ENCODE measurements at regions not wholly inside any gene's neighbourhood (a gene's known extent, or its start where the extent isn't known, plus 50 kb on each side); places are given as distances from the start of the nearest gene placed in this dataset.
"Not testable (repeated sequence)": the region's sequence is repeated elsewhere in the genome, so short reads cannot be mapped to it uniquely, and the experiment has no call there.

- H3K9me3 Mint-ChIP-seq, H3K4me3 Mint-ChIP-seq, H3K36me3 Mint-ChIP-seq, H3K27me3 Mint-ChIP-seq, H3K4me1 Mint-ChIP-seq, H3K27ac Mint-ChIP-seq: not testable (repeated sequence)
Observed at GRCh38 chr9:40097992-40098391, 742.5 kb downstream of the SPATA31A1 start.

DNA sequence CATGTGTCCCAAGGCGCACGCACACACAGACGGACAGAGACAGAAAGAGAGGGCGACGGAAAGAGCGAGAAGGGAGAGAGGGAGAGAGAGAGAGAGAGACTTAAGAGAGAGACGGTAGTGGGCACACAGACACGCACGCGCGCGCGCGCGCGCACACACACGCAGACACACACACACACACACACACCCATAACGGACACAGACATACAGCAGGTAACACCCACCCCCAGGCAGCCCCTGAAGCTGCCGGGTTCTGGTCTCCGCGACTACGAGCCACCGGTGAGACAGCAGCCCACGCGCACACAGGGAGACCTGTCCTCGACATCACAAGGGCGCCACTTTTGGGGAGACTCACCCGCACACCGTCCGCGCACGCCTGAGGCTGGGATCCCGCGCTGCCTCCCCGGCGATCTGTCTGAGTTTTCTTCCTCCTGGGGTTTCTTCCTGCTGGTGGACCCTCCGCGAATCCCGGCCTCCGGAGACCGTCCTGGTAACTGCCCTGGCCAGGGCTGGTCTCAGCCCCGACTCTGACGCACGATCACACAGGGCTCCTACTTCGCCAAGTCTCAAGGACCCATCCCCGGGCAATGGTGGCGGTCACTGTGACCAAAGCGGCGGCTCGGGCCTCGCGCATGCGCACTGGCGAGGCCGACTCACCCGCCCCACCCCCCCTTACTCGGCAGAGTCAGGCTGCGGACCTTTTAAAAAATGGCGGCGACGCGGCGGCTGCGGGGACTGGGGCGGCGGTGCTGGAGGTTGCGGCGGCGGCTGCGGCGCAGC, 750.7 kb downstream of the SPATA31A1 start:
- Mint-ChIP-seq H3K4me3 (peak overlapping the region; percentile 92), H3K27ac (peak overlapping the region; percentile 94)
- H3K36me3 Mint-ChIP-seq, H3K27me3 Mint-ChIP-seq, H3K9me3 Mint-ChIP-seq, H3K4me1 Mint-ChIP-seq: not testable (repeated sequence)

DNA sequence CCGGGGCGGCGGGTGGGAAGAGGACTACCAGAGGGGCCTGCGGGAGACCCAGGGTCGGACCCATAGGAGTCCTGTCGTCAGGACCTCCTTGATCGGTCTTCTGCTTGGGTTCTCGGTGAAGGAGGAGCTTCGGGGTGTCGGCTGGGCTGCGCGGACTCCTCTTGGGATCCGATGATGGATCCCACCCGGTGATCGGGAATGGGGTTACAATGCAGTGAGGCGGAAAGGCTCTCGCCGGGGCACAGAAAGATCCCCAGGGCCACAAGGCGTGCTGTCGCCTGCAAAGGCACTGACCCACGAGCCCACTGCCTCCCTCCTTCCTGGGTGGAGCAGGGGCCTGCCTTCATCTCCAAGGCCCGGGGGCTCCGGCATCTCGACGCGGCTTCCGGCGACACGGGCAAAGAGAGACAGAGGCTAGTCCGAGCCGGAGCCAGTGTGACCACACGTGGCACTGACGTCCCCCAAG, 751.3 kb downstream of the SPATA31A1 start:
- H3K4me1 Mint-ChIP-seq, H3K27ac Mint-ChIP-seq, H3K9me3 Mint-ChIP-seq, H3K36me3 Mint-ChIP-seq, H3K4me3 Mint-ChIP-seq, H3K27me3 Mint-ChIP-seq: not testable (repeated sequence)

DNA sequence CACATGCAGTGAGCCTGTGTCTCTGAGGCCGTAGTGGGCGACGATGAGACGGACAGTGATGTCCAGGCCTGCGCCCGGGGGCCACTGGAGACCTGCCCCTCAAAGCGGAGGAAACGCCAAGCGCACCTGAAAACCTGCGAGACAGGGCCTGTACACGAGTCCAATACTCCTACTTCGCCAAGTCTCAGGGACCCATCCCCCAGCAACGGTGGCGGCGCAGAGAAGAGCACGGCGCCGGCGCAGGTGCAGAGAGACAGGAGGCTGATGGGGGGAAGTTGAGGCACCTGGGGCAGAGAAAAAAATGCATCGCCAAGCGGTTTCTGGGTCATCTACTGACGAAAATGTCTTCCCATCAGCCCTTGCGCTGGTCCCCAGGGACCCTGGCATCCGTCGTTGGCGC, 751.8 kb downstream of the SPATA31A1 start:
- not testable (repeated sequence) for H3K4me1 Mint-ChIP-seq, H3K27ac Mint-ChIP-seq, H3K27me3 Mint-ChIP-seq, H3K36me3 Mint-ChIP-seq, H3K9me3 Mint-ChIP-seq
- peak overlapping the region; percentile 19 for H3K4me3 Mint-ChIP-seq

- not testable (repeated sequence) for H3K4me1 Mint-ChIP-seq, H3K27ac Mint-ChIP-seq, H3K36me3 Mint-ChIP-seq, H3K9me3 Mint-ChIP-seq, H3K4me3 Mint-ChIP-seq, H3K27me3 Mint-ChIP-seq
Observed at GRCh38 chr9:40108465-40108864, 753.0 kb downstream of the SPATA31A1 start.

GRCh38 chr9:40110751-40111150, 755.3 kb downstream of the SPATA31A1 start:
- not testable (repeated sequence) for H3K27ac Mint-ChIP-seq, H3K27me3 Mint-ChIP-seq, H3K9me3 Mint-ChIP-seq, H3K4me1 Mint-ChIP-seq, H3K36me3 Mint-ChIP-seq
- H3K4me3 Mint-ChIP-seq, result peak overlapping the region; percentile 36

- not testable (repeated sequence) for H3K27ac Mint-ChIP-seq, H3K36me3 Mint-ChIP-seq, H3K4me3 Mint-ChIP-seq, H3K27me3 Mint-ChIP-seq, H3K4me1 Mint-ChIP-seq, H3K9me3 Mint-ChIP-seq
Observed at GRCh38 chr9:40111571-40111970, 756.1 kb downstream of the SPATA31A1 start.

- H3K9me3 Mint-ChIP-seq, H3K4me1 Mint-ChIP-seq, H3K36me3 Mint-ChIP-seq, H3K27ac Mint-ChIP-seq, H3K4me3 Mint-ChIP-seq, H3K27me3 Mint-ChIP-seq: not testable (repeated sequence)
Observed at GRCh38 chr9:40130598-40130997, 775.1 kb downstream of the SPATA31A1 start.

DNA sequence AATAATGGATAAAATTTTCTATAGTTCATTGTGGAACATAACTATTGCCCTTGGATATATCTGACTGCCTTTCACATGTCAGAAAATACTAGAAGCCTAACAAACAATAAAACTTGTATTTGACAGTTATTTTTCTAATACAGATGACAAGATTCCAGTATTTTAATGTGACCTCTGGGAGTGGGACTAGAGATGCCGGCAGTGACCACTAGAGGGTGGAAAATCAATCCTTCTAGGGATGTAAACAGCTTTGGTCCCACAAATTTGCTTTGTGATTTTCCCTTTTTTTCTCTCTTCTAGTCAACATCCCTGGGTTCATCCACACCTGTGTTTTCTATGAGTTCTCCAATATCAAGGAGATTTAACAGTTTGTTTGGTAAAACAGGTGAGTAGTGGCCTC, 813.7 kb downstream of the SPATA31A1 start:
- H3K27ac Mint-ChIP-seq, H3K27me3 Mint-ChIP-seq, H3K4me3 Mint-ChIP-seq: not testable (repeated sequence)

GRCh38 chr9:40173316-40173715, 817.8 kb downstream of the SPATA31A1 start:
- not testable (repeated sequence) for H3K27me3 Mint-ChIP-seq, H3K4me3 Mint-ChIP-seq, H3K27ac Mint-ChIP-seq, H3K36me3 Mint-ChIP-seq, H3K4me1 Mint-ChIP-seq, H3K9me3 Mint-ChIP-seq

More for the DNA sequence above, 813.7 kb downstream of the SPATA31A1 start:
- H3K36me3 Mint-ChIP-seq, H3K4me1 Mint-ChIP-seq, H3K9me3 Mint-ChIP-seq: not testable (repeated sequence)

DNA sequence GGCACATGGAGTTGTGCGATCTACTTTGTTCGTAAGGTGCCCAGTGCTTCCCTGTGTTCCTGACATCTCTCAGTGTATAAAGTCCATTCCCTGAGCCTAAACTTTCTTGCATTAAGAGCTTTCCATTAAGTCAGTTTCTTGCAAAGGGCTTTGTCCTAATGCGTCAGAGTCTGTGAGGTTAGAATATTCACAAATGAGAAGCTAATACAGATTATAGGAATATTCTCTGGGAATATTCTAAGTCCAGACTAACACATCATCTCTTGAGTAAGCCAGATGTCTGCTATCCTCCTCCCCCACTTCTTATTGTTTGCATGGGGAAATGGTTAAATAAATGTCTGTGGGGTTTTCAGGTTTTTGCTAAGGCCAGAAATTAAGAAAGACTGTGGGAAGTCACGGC, 818.6 kb downstream of the SPATA31A1 start:
- H3K36me3 Mint-ChIP-seq, H3K27ac Mint-ChIP-seq, H3K4me1 Mint-ChIP-seq, H3K9me3 Mint-ChIP-seq, H3K27me3 Mint-ChIP-seq, H3K4me3 Mint-ChIP-seq: not testable (repeated sequence)

- not testable (repeated sequence) for H3K36me3 Mint-ChIP-seq, H3K4me3 Mint-ChIP-seq, H3K4me1 Mint-ChIP-seq, H3K27me3 Mint-ChIP-seq, H3K27ac Mint-ChIP-seq, H3K9me3 Mint-ChIP-seq
Observed at GRCh38 chr9:40177403-40177802, 821.9 kb downstream of the SPATA31A1 start.

- not testable (repeated sequence) for H3K4me3 Mint-ChIP-seq, H3K27me3 Mint-ChIP-seq, H3K36me3 Mint-ChIP-seq, H3K9me3 Mint-ChIP-seq, H3K27ac Mint-ChIP-seq, H3K4me1 Mint-ChIP-seq
Observed at GRCh38 chr9:40191403-40191802, 835.9 kb downstream of the SPATA31A1 start.

- not testable (repeated sequence) for H3K4me1 Mint-ChIP-seq, H3K4me3 Mint-ChIP-seq, H3K27me3 Mint-ChIP-seq, H3K9me3 Mint-ChIP-seq, H3K27ac Mint-ChIP-seq, H3K36me3 Mint-ChIP-seq
Observed at GRCh38 chr9:40192162-40192561, 836.7 kb downstream of the SPATA31A1 start.

- H3K9me3 Mint-ChIP-seq, H3K4me3 Mint-ChIP-seq, H3K4me1 Mint-ChIP-seq: not testable (repeated sequence)
Observed at GRCh38 chr9:40196165-40196714, 840.8 kb downstream of the SPATA31A1 start.

GRCh38 chr9:40196803-40197202, 841.3 kb downstream of the SPATA31A1 start:
- not testable (repeated sequence) for H3K27me3 Mint-ChIP-seq, H3K4me1 Mint-ChIP-seq, H3K4me3 Mint-ChIP-seq, H3K27ac Mint-ChIP-seq, H3K36me3 Mint-ChIP-seq, H3K9me3 Mint-ChIP-seq

More at GRCh38 chr9:40196165-40196714, 840.8 kb downstream of the SPATA31A1 start:
- not testable (repeated sequence) for H3K36me3 Mint-ChIP-seq, H3K27me3 Mint-ChIP-seq, H3K27ac Mint-ChIP-seq

- not testable (repeated sequence) for H3K27me3 Mint-ChIP-seq, H3K9me3 Mint-ChIP-seq, H3K4me1 Mint-ChIP-seq
Observed at GRCh38 chr9:40221596-40222233, 866.2 kb downstream of the SPATA31A1 start.

More at GRCh38 chr9:40221596-40222233, 866.2 kb downstream of the SPATA31A1 start:
- not testable (repeated sequence) for H3K27ac Mint-ChIP-seq, H3K4me3 Mint-ChIP-seq, H3K36me3 Mint-ChIP-seq
